Kidney epithelial cell (primary cell): ENCODE measurements at regions not wholly inside any gene's neighbourhood (a gene's known extent, or its start where the extent isn't known, plus 50 kb on each side); places are given as distances from the start of the nearest gene placed in this dataset.
"Not testable (repeated sequence)": the region's sequence is repeated elsewhere in the genome, so short reads cannot be mapped to it uniquely, and the experiment has no call there.

Source experiments
- DNase-seq: peaks from one replicate; pipeline ENCODE4 v3.0.0-alpha.2; 2010; ENCODE audit warnings: low read depth
- H3K27me3 ChIP-seq: 2 replicates; pipeline ENCODE4 v1.6.0; 2011; ENCODE audit warnings: low read length; ENCODE audit not compliant: control insufficient read depth, insufficient read depth
- H3K36me3 ChIP-seq: 2 replicates; pipeline ENCODE4 v1.5.1; 2011; ENCODE audit warnings: low read length; ENCODE audit not compliant: control insufficient read depth, insufficient read depth
- H3K4me3 ChIP-seq: 2 replicates; pipeline ENCODE4 v1.5.1; 2011; ENCODE audit warnings: low read depth, mild to moderate bottlenecking, control low read depth, low read length
- CTCF ChIP-seq: IDR thresholded peaks from 2 replicates; pipeline ENCODE4 v1.5.1; 2011; ENCODE audit warnings: mild to moderate bottlenecking, moderate library complexity, low read length, control low read depth, inconsistent platforms; ENCODE audit not compliant: insufficient read depth, poor library complexity, severe bottlenecking

GRCh38 chrX:113510586-113510985, 670.0 kb upstream of the AMOT start:
- no peak for DNase-seq
- no peak for TF ChIP-seq CTCF
- no peak overlapping the region for H3K4me3 ChIP-seq
- no peaks in the 10 kb centered on the region for H3K27me3 ChIP-seq
- H3K36me3 ChIP-seq = no peaks in the 10 kb centered on the region

- no peak for DNase-seq
- Histone ChIP-seq H3K4me3 (no peak overlapping the region), H3K27me3 (no peaks in the 10 kb centered on the region), H3K36me3 (no peaks in the 10 kb centered on the region)
- TF ChIP-seq CTCF = no peak
Measured at GRCh38 chrX:113492895-113493294, 652.3 kb upstream of the AMOT start.

- Histone ChIP-seq H3K27me3 (no peaks in the 10 kb centered on the region), H3K4me3 (no peak overlapping the region), H3K36me3 (no peaks in the 10 kb centered on the region)
- no peak for TF ChIP-seq CTCF
- DNase-seq = no peak
Measured at GRCh38 chrX:113473418-113473817, 632.8 kb upstream of the AMOT start.

GRCh38 chrX:113473015-113473414, 632.4 kb upstream of the AMOT start:
- not testable (repeated sequence) for DNase-seq, H3K4me3 ChIP-seq, H3K36me3 ChIP-seq, H3K27me3 ChIP-seq

GRCh38 chrX:113470166-113470565, 629.5 kb upstream of the AMOT start:
- H3K36me3 ChIP-seq = no peaks in the 10 kb centered on the region
- no peaks in the 10 kb centered on the region for H3K27me3 ChIP-seq
- TF ChIP-seq CTCF = no peak
- H3K4me3 ChIP-seq = no peak overlapping the region
- no peak for DNase-seq

GRCh38 chrX:113457719-113458118, 617.1 kb upstream of the AMOT start:
- Histone ChIP-seq H3K36me3 (no peaks in the 10 kb centered on the region), H3K27me3 (no peaks in the 10 kb centered on the region), H3K4me3 (no peak overlapping the region)
- DNase-seq = no peak
- no peak for TF ChIP-seq CTCF
